GM23338 (cell line): ENCODE measurements at regions not wholly inside any gene's neighbourhood (a gene's known extent, or its start where the extent isn't known, plus 50 kb on each side); places are given as distances from the start of the nearest gene placed in this dataset.

ENCODE experiments used
- EZH2 ChIP-seq: fragments of 200-600 bp; sonication (generic); IDR thresholded peaks from one replicate; pipeline ENCODE4 v1.8.0; 2017; ENCODE audit warnings: antibody characterized with exemption, mild to moderate bottlenecking, low read depth; ENCODE audit not compliant: unreplicated experiment
- EZH2phosphoT487 ChIP-seq: fragments of 200-600 bp; sonication (generic); IDR thresholded peaks from one replicate; pipeline ENCODE4 v1.8.1; 2018; ENCODE audit warnings: antibody characterized with exemption; ENCODE audit not compliant: unreplicated experiment
- JUNB ChIP-seq: IDR thresholded peaks from one replicate; pipeline ENCODE4 v1.6.1; 2016; ENCODE audit warnings: antibody characterized with exemption; ENCODE audit not compliant: unreplicated experiment
- POLR2AphosphoS5 ChIP-seq: IDR thresholded peaks from 2 replicates; pipeline ENCODE4 v1.6.1; 2016; ENCODE audit warnings: antibody characterized with exemption, low read depth
- TF ChIP-seq, protein P1 (sequence below), 2 experiments: fragments of 200-600 bp in 1 of 2; sonication (generic) in 1 of 2; conservative IDR thresholded peaks; 2 replicates each; pipeline versions ENCODE4 v1.5.1 to v1.6.1; 2016 to 2017; ENCODE audit warnings: antibody characterized with exemption in 2 of 2, low read depth in 2 of 2, mild to moderate bottlenecking in 2 of 2, moderate library complexity in 1 of 2

DNA sequence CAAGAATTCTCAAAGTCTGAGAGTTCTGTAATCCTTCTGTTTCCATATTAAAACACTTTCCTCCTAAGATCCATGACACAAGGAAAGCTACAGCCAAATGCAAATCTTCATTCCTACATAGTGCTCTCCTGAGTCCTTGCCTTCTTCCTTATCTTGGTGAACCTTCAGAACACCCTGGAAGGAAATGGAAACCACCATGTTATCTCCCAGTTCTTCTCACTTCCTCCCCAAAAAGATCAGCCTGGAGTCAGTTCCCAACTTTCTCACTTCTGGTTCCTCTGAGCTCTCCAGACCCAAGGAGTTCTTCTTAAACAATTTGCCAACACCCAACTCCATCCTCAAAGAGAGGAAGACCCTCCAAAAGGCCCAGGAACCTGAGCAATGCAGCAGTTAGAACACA is 193.3 kb upstream of the CCN2 start:
- TF ChIP-seq, protein P1, sequence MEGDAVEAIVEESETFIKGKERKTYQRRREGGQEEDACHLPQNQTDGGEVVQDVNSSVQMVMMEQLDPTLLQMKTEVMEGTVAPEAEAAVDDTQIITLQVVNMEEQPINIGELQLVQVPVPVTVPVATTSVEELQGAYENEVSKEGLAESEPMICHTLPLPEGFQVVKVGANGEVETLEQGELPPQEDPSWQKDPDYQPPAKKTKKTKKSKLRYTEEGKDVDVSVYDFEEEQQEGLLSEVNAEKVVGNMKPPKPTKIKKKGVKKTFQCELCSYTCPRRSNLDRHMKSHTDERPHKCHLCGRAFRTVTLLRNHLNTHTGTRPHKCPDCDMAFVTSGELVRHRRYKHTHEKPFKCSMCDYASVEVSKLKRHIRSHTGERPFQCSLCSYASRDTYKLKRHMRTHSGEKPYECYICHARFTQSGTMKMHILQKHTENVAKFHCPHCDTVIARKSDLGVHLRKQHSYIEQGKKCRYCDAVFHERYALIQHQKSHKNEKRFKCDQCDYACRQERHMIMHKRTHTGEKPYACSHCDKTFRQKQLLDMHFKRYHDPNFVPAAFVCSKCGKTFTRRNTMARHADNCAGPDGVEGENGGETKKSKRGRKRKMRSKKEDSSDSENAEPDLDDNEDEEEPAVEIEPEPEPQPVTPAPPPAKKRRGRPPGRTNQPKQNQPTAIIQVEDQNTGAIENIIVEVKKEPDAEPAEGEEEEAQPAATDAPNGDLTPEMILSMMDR (conservative IDR thresholded peaks at IDR 0.05; ENCODE audit: low read depth in 2 of 2) = no peak
- TF ChIP-seq POLR2AphosphoS5 (no peak), EZH2phosphoT487 (no peak), JUNB (no peak), EZH2 (no peak)
